Amniotic epithelial cell (primary cell): ENCODE measurements at regions not wholly inside any gene's neighbourhood (a gene's known extent, or its start where the extent isn't known, plus 50 kb on each side); places are given as distances from the start of the nearest gene placed in this dataset.
"Not testable (repeated sequence)": the region's sequence is repeated elsewhere in the genome, so short reads cannot be mapped to it uniquely, and the experiment has no call there.

Experiments used
- DNase-seq: peaks from one replicate; pipeline ENCODE4 v3.0.0-alpha.2; 2010; ENCODE audit warnings: low read depth

DNA sequence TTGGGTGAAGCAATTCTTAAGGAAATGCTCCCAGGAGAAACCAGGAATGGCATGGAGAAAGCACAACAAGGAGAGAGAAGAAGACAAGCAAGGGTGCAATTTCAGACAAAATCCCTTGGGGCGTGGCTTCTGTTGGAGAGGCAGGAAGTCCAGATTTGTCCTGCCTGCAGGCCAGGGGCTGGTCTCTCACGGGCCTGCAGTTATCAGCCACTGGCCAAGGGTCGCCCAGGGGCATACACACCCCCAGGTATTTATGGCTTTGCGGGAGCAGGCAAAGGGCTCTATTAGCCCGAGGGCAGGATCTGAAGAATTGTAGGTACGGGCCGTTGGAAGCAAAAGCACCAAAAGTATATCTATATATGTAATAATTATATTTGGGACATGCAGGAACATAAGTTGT is 87.7 kb downstream of the IYD start:
- no peak for DNase-seq

DNA sequence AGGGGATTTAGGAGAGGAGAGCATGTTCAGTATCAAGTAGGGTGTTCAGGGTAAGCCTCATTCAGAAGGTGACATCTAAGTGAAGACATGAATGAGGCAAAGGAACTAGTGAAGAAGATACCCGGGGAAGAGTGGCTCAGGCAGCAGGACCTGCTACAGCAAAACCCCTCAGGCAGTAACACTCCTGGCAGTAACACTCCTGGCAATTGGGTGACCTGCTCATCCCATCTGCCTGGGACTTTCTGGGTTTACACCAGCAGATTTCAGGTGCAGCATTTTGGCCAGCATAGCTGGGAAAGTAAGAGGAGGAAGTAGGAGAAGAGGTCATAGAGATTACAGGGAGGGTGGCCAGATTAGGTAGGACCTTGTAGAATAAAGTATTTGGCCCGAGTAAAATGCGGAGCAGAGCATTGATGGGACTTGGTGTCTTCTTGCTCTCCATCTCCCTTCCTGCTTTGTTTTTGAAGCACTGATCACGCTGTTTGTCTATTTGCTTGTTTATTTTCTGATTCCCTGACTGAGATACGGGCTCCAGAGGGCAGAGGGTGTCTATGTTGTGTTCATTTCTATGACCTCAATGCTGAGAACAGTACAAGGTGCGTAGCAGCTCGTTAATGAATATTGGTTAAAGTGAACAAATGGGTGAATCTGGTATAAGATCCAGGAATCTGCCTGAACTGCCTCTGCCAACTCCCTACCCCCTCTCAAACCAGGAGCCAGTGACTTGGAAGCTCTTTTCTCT is 88.3 kb downstream of the IYD start:
- no peak for DNase-seq

DNA sequence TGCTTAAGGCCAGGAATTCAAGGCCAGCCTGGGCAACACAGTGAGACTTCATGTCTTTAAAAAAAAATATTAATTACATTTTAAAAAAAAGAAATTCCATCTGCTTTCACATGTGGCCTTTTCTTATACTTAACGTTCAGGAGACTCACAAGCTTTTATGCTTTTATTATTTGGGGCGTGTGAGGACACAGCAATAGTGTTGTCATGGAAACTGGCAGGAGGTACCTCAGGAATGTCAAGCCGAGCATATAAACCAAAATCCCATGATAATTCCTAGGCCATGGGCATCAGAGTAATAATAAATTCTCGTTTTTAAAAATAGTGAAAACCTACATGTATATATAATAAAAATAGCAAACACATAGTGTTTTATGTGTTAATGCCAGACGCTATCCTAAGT is 89.8 kb downstream of the IYD start:
- DNase-seq = no peak

DNA sequence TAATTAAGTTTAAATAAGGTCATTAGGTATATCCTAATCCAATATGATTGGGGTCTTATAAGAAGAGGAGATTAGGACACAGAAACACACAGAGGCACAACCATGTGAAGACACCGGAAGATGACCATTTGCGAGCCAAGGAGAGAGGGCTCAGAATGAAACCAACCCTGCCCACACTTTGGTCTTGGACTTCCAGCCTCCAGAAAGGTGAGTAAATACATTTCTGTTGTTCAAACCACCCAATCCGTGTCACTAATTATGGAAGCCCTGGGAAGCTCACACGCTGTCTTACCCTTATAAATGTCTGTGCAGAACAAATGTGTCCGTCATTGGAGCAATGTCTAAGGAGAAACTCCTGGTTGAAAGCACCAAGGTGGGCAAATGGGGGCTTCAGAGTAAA is 95.0 kb downstream of the IYD start:
- DNase-seq = no peak

DNA sequence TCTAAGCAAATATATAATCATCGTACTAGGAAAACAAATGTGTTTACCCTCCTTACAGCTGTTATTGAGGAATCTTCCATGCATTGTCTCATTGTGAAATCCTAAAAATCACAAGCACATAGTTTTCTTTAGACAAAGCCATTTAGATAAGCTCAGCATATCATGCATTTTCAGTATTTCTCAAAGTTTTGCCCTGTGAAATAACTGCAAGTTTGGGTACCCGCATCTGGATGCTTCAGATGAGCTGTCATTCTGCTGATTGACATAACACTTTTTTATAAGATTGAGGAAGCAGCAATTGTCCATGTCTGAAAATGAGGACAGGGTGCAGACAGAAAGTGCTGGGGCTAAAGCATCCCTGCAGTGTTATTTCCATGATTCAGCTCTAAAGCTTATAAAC is 96.2 kb downstream of the IYD start:
- DNase-seq = no peak

DNA sequence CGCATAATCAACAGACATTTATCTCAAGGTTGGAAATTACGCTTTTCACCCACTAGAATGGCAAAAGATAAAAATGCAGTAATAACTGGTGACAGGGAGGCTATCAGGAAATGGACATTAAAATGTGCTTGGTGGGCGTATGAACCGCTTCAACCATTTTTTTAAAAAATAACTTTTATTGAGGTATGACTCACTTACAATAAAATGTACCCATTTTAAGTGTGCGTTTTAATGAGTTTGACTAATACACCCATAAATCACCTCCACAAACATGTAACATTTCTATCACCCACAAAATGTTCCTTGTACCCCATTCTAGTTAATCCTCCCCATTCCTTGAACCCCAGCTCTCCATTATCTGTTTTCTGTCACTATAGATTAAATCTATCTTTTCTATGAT is 96.8 kb downstream of the IYD start:
- DNase-seq = no peak

DNA sequence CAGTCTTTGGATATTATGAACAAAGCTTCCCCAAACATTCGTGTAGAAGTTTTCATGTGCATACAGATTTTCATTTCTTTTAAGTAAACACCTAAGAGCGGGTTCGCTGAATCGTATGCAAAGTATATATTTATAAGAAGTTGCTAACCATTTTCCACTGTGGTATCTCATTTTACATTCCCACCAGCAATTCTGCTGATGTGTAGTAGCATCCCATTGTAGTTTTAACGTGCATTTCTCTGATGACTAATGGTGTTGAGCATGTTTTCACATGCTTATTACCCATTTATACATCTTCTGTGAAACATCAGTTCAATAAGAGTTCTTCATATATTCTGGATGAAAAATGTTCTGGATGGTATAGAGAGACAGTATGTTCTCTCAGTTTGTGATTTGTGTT is 97.4 kb downstream of the IYD start:
- DNase-seq = no peak

DNA sequence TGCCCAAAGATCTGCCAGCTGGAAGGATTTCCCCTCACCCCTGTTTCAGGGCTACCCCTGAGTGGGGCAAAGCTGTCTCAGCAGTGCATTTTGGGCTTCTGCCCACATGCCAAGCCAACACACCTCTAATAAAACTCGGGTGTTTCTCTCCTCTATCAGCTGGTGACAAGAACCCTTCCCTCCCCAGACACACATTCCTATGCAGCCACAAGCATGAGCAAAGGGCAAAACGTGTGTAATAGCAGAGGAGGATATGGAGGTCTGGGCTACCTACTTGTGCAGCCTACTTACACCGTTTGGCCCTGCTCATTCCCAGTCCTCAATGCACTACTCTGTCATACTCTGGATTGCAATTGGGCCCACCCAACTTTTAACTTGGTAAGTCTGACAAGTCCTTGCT is 101.3 kb downstream of the IYD start:
- DNase-seq = no peak

DNA sequence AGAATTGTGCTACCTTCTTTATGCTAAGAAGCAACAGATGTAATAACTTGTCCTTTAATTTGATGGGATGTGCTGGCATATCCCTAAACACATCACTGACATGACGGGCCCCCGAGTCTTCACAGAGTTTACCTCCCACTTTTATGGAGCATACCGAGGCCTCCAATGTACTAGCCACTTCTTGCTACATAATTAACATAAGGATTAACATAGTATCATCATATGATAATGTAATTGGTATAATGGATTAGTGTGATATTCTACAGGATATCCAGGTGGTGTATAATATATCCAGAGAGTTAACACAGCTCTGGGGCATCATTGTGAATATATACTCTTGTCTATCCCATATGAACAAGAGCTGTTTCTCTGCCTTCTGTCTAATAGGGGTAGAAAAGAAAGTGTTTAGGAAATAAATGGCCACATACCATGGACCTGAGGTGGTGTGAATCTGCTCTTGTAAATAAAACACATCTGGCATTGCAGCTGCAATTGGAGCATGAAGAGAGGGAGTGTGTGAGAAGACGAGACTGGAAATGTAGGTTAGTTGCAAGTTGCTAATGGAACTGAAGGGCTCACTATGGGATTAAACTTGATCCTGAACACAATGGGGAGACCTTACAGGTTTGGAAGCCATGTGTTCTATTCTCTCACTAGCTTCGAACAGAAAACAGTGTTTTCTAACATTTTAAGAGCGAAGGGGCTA is 102.3 kb downstream of the IYD start:
- DNase-seq = no peak

DNA sequence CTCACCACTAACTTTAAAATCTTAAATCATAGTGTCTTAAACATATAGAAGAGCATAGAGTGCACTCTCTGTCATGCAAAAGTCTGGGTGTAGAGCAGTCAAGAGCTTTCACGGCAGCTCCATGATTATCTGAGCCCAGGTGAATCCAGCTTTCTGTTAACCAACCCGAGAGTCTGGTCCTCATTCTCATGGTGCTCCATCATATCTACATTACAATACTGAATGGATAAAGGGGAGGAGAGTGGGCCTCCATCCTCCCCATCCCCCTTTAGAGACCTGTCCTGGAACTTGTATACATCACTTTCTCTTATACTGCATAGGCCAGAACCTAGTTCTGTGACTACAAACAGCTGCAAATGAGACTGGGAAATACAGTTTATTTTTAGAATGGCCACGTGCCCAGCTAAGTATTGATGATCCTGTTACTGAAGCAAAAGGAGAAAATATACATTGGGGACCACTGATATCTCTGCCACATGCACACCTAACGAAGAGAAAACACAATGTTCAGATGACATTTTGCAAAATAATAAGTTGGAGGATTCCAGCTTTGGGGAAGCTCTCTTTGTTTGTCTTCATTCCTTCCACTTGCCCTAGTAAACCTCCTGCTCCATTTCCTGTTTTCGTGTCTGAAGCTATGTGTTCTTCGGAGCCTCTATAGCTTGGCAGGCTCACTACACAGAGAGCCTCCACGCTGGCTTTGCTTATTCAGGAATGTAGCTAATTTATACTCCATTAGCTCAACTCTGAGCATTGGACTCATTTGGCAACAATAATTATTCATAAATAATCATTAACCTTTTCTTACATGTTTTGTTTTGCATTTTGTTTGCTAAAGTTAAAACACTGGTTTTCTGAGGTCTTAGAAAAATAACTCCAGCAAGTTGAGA is 110.1 kb downstream of the IYD start:
- no peak for DNase-seq

DNA sequence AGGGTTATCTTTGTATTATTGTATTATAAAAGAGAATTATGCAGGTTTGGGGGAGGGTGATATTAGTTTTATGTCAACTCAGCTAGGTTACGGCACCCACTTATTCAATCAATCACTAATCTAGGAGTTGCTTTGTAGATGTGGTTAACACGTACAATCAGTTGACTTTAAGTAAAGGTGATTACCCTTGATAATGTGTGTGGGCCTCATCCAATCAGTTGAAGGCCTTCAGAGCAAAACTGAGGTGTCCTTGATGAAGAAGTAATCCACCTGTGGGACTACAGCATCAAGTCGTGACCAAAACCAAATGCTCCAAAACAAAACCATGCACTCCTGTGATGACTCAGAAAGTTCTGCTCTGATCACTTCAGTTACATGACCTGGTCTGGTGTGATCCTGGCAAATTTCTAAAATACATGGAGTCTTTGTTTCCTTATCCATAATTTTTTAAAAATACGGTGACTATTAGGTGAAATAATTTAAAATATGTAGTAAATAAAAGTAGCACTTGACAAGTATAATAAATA is 114.1 kb downstream of the IYD start:
- DNase-seq = no peak

DNA sequence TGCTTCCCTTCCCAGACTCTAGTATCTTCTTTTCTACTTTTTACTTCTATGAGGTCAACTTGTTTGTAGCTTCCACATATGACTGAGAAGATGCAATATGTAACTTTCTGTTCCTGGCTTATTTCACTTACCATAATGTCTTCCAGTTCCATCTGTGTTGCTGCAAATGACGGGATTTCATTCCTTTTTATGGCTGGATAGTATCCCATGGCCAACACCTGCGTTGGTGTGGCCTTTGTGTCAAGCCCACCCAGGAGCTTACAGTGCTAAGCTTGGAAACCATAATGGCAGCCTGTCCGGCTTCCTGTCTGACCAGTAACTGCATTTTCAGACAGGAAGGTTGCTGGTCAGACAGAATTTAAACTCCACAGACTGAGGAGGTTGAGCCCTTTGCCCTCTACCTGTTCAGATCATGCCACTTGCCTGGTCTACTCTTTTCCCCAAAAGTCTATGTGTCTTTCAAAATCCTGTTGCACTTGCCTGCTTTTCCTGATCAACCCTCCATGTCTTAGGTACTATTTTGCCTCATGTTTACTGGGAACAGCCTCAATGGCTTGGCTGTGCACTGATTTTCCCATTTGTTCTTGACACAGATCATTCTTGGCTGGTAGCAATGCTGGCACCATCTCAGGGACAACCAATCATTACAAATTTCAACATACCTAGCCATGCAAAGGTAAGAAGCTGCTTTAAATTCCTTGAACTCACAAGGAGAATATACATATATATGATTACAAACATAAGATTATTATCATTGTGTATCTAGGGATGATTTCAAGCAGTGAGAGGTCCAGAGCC is 114.3 kb upstream of the PLEKHG1 start:
- DNase-seq = no peak

DNA sequence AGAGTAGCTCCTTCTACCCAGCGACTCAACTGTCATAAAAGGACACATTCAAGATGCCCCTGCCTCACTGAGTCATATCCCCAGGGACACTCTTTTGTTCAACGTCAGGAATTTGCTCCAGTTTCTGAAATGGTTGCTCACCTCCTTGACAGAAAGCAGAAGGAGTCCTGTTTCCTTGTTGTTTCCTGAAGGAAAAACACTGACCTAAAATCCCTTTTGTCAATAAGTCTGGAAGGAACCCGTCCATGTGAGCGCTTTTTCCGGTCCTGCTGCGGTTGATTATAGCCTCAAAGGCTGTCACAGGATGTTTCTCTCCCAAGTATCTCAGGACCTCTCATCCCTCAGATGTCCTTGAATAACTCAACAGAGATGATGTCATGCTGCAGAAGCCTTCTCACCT is 113.6 kb upstream of the PLEKHG1 start:
- no peak for DNase-seq

DNA sequence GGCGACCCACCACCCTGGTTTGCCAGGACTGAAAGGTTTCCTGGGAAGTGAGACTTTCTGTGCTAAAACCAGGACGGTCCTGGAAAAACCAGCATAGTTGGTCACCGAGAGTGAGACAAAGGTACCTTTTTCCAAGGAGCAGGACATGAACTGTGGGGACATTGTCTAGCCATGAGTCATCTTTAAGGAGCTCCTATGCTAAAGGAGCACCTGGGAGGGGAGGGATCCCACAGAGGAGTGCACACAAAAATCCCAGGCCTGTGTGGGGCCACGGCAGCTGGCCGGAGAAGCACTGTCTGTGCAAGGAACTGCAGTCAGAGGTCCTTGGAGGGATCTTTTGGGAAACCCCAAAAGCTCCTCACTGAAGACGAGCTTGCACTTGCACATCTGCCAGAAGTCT is 109.1 kb upstream of the PLEKHG1 start:
- DNase-seq = no peak

DNA sequence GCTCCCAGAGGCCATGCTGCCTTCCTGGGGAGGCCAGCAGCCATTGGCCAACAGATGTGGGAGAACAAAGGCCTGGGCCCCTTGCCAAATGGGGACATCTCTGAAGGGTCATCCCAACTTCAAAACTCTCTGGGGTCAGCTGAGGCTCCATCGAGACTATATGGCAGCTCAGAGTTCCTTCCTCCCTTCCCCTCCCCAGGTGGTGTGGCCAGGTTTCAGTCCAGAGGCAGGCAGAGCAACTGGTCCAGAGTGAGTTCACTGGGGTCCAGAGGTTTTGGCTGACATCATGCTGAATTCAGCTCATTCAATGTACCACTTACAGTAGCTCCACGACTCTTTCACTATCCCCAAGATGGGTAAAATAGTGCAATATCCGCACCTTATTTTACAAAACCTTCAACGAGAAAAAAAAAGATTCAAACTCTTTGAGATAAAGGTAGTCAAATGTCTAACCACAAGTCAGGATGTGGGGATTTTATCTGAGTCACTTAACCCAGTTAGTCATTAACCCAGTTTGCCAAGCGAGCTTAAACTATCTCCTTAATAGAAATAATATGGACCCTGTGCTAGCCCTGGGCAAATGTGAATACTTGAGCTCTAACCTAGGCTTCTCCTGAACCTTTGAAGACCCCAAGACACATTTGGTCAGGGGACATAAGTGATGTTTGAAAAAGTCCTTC is 108.4 kb upstream of the PLEKHG1 start:
- DNase-seq = peak; percentile 29

DNA sequence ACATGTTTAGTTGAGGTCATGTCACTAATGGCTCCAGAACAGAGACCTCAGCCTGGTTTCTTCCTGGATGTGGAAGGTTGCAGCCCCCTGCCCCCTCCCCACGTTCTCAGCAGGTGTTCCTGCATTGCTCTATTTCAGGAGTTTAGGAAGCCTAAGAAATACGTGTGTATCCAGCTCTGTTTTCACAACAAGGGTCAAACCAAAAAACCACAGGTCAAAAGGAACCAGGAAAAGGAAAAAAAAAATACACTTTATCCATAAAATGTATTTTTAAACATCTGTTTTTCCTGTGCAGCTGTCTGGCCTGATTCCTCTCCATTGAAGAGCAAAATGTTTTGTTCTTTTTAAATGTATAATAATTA is 107.9 kb upstream of the PLEKHG1 start:
- DNase-seq = no peak

DNA sequence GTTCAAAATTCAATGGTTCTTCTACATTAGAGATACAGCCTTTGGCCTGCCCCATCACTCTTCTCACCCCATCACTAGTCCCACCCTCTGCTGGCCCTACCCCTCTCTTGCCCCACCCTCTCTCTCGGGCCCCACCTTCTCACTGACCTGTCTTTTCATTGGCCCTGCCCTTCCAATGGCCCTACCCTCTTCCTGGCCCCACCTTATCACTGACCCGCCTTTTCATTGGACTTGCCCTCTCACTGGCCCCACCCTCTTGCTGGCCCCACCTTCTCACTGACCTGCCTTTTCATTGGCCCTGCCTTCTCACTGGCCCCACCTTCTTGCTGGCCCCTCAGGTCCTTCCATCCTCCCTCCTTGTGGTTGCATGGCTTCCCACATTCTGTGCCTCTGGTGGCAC is 107.2 kb upstream of the PLEKHG1 start:
- DNase-seq = no peak

DNA sequence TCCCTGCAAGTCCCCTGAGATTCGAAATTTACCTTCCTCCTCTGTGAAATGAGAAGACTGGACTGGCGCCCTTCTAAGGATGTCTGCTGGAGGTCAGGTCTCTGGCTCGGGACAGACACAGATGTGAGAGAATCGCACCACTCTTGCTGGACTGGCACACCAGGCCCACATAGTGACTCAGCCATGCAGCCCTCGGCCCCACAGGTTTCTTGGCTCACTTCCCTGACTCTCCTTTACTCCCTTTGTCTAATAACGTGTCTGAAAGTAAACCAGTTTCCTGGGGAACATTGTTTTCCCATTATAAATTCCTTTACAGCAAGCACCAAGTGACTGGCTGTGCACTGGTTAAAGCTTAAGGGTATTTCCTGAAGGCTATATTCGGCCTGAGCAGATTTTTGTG is 106.7 kb upstream of the PLEKHG1 start:
- DNase-seq = no peak

DNA sequence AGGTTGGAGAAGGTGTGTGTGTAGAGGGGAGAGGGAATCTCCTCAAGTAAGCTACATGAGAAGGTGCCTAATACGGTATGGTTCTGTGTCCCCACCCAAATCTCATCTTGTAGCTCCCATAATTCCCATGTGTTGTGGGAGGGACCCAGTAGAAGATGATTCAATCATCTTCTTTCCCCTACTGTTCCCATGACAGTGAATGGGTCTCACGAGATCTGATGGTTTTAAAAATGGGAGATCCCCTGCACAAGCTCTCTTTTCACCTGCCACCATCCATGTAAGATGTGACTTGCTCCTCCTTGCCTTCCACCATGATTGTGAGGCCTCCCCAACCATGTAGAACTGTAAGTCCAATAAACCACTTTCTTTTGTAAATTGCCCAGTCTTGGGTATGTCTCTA is 106.1 kb upstream of the PLEKHG1 start:
- DNase-seq = not testable (repeated sequence)

DNA sequence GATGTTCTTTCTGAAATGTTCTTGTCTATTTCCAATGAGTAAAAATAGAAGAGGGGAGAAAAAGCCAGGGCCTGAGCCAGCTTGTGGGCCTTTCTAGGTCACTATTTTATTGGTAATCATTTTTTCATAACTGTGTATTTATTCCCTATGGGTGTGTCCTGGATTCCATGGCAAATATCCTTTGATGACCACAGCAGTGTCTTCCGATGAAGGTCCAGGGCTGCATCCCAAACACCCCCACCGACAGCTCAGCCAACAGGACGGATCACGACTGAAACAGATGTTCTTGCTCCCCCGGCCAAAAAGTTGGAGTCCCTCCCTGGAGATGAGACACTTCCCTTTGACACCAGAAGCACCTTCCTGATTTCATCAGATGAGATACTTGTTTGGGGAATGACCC is 105.4 kb upstream of the PLEKHG1 start:
- DNase-seq = no peak

DNA sequence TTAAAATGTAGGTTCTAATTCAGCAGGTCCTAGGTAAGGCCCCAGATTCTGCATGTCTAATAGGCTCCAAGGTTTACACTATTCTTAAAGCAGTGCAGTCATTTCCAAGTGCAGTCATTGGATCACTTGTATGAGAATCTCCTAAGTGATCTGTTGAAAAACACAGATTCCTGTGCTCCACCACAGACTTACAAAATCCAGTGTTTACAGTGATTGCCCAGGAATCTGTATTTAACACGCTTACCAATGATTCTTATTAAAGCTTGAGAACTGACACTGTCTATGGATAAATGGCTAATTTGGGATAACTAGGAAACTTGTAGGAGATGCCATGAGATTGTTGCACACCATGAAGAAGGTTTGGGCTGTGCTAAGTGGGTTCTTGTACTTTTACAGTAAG is 104.6 kb upstream of the PLEKHG1 start:
- DNase-seq = no peak
